ENCODE measurements at regions not wholly inside any gene's neighbourhood (a gene's known extent, or its start where the extent isn't known, plus 50 kb on each side); places are given as distances from the start of the nearest gene placed in this dataset.

- Histone ChIP-seq H4K91ac (ENCODE audit: insufficient read depth, low read depth, low read length) (no peak overlapping the region), H3K27ac (ENCODE audit: insufficient read depth, low read length) (no peak overlapping the region), H3K79me1 (ENCODE audit: low read depth in 1 of 2, low read length in 2 of 2) (no peaks in the 10 kb centered on the region), H2BK20ac (ENCODE audit: low read depth, low read length) (no peak overlapping the region), H3K4me1 (ENCODE audit: control insufficient read depth, insufficient read depth, low read length) (no peaks in the 10 kb centered on the region), H3K9ac (ENCODE audit: low read depth, low read length) (no peak overlapping the region), H2AK5ac (ENCODE audit: low read depth, low read length) (no peak overlapping the region), H3K36me3 (ENCODE audit: control insufficient read depth, insufficient read depth, low read length) (no peaks in the 10 kb centered on the region), H4K8ac (ENCODE audit: low read depth in 2 of 2, low read length in 2 of 2) (no peak overlapping the region), H3K14ac (replicated peaks; ENCODE audit: low read depth, low read length) (no peak overlapping the region), H2AFZ (replicated peaks; ENCODE audit: low read length, poor library complexity) (no peak overlapping the region), H4K5ac (ENCODE audit: low read depth, low read length) (no peak overlapping the region), H3K9me1 (ENCODE audit: insufficient read depth, low read length) (no peaks in the 10 kb centered on the region), H2AK9ac (replicated peaks; ENCODE audit: low read depth, low read length, poor library complexity) (no peak overlapping the region), H2BK5ac (ENCODE audit: low read depth, low read length, poor library complexity, severe bottlenecking) (no peak overlapping the region), H4K20me1 (ENCODE audit: insufficient read depth, low read length) (no peaks in the 10 kb centered on the region), H3K9me3 (ENCODE audit: control insufficient read depth, insufficient read depth, low read length) (no peaks in the 10 kb centered on the region), H3K4me3 (ENCODE audit: insufficient read depth, low read depth, low read length) (no peak overlapping the region), H3K27me3 (ENCODE audit: control insufficient read depth, insufficient read depth, low read length) (no peaks in the 10 kb centered on the region), H2BK120ac (ENCODE audit: low read depth, low read length) (no peak overlapping the region), H3K18ac (ENCODE audit: low read depth, low read length) (no peak overlapping the region), H3K4ac (ENCODE audit: low read depth, low read length) (no peak overlapping the region), H2BK15ac (ENCODE audit: low read depth, low read length) (no peak overlapping the region), H3K4me2 (ENCODE audit: low read depth, low read length) (no peak overlapping the region), H3K56ac (ENCODE audit: extremely low read depth, insufficient read depth, low read length) (no peak overlapping the region), H3K23ac (ENCODE audit: low read depth, low read length) (no peak overlapping the region)
- dilution Hi-C loops (cut with HindIII; ENCODE audit: low sequenced_read_pairs, unreplicated experiment) (no loop called here), intact Hi-C loops (cut with micrococcal nuclease) (no loop called here), in situ Hi-C loops (cut with MboI; ENCODE audit: low sequenced_read_pairs) (loop anchor here (10.0 kb wide), 1 partner anchor 606 kb away; the partner anchor contains the start of gene NUDT12)
- TF ChIP-seq, protein P1, sequence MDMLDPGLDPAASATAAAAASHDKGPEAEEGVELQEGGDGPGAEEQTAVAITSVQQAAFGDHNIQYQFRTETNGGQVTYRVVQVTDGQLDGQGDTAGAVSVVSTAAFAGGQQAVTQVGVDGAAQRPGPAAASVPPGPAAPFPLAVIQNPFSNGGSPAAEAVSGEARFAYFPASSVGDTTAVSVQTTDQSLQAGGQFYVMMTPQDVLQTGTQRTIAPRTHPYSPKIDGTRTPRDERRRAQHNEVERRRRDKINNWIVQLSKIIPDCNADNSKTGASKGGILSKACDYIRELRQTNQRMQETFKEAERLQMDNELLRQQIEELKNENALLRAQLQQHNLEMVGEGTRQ (IDR thresholded peaks at IDR 0.05; ENCODE audit: low read depth, low read length): no peak
- TF ChIP-seq RFX5 (IDR thresholded peaks at IDR 0.05; ENCODE audit: low read depth, low read length): no peak
- no peak for TF ChIP-seq FOS (IDR thresholded peaks at IDR 0.05; ENCODE audit: low read depth, low read length)
- TF ChIP-seq SMC3 (IDR thresholded peaks at IDR 0.05; ENCODE audit: low read depth, low read length): no peak
- TF ChIP-seq MAZ (IDR thresholded peaks at IDR 0.05; ENCODE audit: borderline replicate concordance, low read depth, low read length): no peak
- ChIA-PET POLR2A (ENCODE audit: unreplicated experiment) (no interaction called here), CTCF (interaction anchor here (0.6 kb wide), 1 partner anchor 9 kb away, joined by 4 read pairs; no protein-coding TSS in a partner anchor)
- DNase-seq (no peak), ATAC-seq (ENCODE audit: low read depth) (no peak)
- BruUV-seq (replicated peaks): no TSS peak
These were observed 608.3 kb upstream of the NUDT12 start for GRCh38 chr5:104170926-104171325.

Data from IMR-90 (cell line).